Hematopoietic multipotent progenitor cell treated with erythropoietin and hydrocortisone succinate and interleukin-3 and kit ligand, for 6 days (in vitro differentiated cells): ENCODE measurements at regions not wholly inside any gene's neighbourhood (a gene's known extent, or its start where the extent isn't known, plus 50 kb on each side); places are given as distances from the start of the nearest gene placed in this dataset.

Source experiments
- DNase-seq: peaks from one replicate; pipeline ENCODE4 v3.0.0-alpha.2; 2015

DNA sequence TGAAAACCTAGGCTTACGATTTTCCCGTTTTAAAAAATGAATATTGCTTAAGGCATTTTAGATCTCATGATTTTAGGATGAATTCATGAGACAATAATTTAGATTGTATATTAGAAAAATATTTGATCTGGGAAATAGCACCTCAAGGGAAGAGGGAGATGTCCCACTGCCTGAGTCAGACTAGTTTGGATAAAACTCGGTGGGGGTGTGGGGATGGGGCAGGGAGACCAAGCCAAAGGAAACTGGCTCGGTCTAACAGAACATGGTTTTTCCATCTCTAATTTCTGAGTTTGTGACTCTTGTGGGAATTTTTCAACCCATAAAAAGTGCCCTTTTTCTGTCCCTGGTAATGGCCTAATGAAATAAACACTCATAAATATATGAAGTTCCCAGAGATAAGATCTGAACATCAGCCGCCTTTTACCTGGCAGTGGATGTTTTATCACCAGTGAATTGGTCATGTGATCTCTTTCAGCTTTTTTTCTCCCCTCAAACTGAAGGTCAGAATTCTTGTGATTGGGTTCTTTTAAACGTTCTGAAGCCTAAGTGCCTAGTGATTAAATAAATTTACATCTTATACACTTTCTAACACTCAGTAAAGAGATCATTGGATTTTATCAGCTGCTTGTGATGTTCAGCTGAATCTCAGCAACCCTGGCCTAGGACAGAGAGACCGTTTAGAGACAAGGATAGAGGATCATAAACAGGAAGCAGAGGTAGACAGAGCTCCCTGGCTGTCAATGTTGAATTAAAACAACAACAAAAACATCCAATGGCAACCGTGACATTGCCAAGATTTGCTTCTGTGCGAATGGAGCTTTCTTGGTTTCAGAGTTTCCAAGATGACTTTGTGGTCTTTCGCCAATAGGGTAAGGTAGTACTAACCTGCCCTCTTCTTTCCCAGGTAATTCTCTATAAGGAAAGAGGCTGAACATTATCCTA is 1038.2 kb downstream of the MCTP2 start:
- DNase-seq, result no peak

DNA sequence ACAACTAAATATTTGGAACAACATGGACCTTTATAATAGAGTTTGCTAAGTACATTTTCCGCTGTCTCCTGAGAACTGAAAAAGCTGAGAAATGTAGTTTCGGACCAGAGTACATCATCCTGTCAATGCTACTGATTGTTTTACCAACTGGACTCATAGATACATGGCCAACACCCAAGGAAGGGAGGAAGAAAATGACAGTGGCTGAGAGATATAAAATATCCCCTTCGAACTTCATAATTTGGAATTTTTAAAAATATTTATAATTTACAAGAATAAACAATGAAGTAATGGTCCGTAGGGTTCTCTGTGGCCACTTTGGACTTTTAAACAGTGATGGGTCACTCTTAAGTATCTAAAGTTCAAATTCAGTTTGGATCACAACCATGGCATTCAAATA is 1042.7 kb downstream of the MCTP2 start:
- DNase-seq, result no peak

DNA sequence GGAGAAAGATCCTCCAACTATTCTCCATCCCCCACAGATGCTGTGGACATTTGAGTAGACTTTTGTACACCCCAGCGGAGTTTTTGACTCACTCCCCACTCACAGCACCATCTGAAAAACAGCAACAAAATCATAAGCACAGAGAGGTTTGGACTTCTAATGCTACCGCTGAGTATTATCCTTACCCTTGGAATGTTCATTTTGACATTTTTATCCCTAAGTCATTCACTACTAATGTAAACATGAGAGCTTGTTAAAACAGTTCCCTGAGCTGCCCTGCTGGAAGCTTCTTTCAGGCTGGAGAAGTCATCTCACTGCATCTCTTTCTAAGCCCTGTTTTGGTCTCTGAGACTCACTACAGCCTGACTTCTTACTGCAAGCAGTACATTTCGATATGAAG is 1045.9 kb downstream of the MCTP2 start:
- DNase-seq, result no peak

DNA sequence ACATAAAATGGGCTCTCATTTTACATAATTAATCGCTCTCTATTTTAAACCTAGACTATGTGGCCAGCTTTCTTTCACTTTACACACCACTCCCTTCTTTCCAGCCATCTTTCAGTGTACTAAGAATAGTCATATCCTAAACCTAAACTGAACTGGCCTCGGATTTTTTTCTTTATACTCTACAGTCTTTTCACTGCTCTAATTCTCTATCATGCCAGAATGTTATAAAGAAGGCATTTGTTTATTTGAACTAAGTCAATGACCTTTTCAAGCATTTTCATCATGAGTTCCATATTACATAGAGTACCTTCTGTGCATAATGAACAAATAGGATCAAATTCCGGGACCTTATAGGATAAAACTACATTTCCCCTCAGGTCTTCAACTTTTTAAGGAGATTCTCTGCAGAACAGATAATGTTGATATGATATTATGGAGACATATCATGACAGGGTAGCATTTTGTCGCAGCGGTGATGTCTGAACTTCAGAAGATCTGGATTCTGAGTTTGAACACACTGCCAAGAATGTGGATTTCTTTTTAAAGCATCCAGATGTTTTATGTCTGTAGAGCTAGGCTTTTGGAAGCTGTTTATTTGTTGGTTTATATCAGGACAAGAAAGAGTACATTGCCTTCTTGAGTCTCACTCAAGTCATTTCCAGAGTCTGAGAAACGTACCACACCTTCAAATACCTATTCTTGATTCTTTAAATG is 1047.3 kb downstream of the MCTP2 start:
- no peak for DNase-seq

DNA sequence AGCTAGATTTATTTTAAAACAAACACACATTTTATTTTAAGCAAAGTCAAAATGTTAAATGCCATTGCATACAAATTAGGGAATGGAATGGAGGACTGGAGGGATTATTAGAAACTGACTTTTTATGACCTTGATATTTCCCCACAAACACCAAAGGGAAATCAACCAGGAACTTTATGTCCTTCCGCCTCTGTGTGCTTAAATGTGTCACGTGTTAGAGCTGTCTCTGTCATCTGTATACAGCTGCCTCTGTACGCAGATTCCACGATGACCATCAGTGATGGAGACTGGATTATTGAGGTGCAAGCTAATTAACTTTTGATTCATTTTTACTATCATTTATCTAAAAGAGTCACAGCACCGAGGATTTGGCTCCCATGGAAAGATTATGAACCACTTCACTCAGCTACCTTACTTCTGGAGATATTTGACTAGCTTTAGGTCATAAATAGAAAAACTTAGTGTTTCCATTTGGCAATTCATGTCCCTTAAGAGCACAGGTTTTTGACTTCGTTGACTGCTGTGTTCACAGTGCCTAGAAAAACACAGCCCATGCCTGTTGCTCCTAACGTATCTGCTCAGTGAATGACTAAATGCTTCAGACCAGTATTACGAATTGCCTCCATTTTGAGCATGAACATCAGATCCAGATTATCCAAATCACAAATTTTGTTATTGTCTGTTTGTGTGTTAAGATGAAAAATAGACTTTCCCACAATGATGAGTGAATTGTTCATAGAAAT is 1048.1 kb downstream of the MCTP2 start:
- no peak for DNase-seq

DNA sequence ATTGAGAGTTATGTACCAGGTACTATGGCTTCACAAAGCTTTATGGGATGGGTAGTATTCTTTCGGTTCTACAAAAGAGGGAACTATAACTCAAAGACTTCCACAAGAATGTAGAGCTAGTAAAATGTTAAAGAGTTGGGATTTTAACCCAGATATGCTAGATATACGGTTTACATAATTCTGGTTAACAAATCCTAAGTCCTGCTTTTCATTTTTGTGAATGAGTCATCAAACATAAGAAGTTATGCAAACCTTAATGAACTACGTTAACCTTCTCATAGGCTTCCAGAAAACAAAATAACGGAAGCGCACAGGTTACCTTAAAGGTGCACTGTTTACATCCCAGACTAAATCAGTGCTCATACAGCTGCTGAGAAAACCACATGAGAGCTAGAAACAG is 1049.3 kb downstream of the MCTP2 start:
- no peak for DNase-seq

DNA sequence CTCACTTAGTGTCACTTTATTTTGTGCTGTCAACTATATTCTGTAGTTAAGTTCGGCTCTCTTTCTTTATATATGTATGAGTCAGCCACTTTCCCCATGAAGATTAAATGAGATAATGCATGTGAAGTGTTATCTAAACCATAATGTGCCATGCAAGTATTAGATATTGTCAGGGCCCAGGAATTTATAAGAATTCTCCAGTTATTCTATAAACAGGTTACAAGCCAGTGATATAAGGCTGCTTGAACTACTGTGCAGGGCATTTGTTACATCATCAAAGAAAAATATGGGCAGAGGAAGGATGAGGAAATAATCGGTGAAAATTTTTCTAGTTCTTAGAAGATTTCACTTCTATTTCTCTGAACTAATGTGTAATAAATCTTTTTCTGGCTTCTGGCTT is 1049.0 kb upstream of the NR2F2 start:
- DNase-seq, result no peak

DNA sequence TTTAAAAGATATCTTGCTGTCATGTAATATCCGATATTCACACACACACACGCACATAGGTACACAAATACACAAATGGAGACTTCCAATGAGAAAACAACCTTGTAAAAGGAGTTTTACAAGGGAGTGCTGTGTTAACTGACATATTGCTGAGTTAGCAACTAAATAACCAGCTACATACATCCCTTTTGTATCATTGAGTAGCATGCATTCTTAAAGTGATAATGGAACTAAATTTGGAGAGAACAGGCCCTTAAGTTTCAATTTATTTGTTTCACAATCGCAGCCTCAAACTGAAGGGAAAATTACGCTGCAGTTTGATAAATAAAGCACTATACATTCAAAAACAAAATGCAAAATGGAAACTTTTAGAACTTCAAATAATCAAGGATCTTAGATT is 1046.0 kb upstream of the NR2F2 start:
- no peak for DNase-seq

DNA sequence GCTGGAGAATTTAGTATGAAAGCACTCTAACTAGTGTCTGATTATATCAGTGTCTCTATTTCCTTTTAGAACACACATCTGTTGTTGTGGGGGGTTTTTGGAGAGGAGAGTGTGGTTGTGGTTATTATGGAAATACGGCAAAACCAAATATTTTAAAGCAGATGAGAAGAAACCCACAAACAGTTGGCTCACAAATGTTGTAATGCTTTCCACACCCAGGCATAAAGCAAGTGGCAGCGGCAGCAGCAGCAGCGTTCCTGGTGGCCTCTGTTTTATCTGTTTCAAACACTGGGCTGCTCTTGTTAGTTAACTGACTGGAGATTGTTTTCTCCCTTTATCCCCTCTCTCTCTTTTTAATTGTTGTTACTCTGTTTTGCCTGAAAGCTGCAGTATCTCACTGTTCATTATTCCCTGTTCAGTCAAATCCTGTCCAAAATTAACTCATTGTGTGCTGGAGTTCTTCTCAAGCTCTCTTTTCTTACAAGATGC is 1045.5 kb upstream of the NR2F2 start:
- DNase-seq, result peak; percentile 65

DNA sequence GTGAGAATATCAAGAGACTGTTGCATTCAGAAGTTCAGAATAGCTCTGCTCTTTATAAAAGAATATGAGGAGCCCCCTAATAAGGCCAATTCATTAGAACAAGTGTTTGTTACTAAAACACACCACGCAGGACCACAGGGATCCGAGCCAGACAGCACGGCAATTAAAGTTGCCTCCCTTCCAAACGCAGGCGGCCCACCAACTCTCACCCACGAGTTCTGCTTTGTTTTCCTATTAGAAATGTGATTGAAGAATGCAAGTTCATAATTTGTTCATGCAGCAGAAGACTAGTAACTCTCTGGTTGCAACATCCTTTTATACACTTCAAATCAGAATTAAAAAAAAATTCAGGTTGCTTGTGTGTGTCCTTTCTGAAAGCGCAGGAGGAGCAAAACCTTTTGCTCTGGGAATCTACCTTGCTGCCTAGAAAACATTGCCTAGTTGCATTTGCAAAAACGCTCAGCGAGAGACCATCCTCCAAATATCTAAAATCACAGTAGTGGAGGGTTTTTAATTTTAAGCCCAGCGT is 1044.1 kb upstream of the NR2F2 start:
- no peak for DNase-seq

DNA sequence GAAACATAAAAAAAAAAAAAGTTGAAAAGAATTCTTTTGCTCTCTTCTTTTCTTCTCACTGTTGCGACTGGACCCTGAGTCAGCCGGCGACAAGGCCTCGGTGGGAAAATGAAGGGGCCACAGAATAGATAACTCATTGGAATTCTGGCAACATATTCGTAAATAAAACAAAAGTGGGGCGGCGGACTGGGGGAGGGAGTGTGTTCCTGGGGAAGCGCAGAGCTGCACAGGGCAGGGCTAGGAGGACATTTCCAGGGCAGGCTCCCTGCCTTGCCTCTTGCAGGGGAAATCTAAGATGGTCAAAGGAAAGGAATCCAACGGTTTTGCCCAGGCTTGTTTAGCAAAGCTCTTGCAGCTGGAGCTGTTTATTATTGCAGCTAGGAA is 1042.8 kb upstream of the NR2F2 start:
- no peak for DNase-seq

DNA sequence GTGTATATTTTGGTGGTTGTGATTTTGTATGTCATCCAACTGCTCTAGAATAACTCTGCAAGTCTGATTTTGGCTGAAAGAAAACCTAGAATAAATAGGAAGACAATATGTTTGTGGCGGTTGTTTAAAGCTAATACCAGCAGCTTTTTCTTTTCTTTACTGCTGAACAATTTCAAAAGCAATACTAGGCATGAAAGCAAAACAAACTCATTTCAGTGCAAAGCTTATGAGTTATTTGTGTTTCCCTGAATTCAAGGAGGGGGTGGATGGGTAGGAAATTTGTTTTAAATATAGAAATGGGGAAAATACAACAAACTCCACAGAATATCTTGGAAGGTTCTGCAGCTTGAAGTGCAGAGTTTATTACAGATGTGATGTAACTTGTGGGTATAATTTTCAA is 1041.9 kb upstream of the NR2F2 start:
- DNase-seq, result no peak

DNA sequence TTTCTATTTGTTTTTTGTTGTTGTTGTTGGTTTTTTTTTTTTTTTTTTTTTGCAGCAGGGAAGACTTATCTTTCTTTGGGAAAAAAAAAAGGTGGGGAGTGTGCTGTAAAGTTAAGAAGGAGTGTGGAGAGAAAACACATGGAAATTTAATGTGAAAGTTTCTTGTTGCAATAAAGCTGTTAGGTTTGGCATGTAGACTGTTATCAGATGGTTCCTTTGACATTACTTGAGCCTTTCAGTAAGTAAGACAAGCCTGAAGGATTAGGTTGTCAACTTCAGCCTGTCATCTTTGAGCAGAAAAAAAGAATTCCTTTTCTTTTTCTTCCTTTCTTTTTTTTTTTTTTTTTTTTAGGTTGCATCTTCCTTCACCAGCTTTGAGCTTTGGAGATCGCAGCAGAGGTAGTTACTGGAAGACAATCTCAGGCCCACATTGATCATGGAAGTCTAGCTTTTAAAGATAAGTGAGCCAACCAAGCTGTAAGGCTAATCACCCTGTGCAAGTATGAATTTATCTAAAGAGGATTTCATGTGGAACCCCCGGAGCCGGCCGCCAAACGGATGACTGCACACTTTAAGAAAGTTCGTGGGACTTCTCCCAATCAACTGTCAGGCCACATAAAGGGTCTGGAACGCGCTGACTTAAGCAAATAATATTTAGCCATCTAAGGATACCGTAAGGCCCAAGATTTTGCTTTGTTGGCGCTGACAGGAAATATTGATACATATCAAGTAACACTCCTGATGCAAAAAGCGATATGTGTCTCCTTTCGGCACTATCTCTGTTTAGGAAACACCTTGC is 1040.1 kb upstream of the NR2F2 start:
- DNase-seq, result no peak

DNA sequence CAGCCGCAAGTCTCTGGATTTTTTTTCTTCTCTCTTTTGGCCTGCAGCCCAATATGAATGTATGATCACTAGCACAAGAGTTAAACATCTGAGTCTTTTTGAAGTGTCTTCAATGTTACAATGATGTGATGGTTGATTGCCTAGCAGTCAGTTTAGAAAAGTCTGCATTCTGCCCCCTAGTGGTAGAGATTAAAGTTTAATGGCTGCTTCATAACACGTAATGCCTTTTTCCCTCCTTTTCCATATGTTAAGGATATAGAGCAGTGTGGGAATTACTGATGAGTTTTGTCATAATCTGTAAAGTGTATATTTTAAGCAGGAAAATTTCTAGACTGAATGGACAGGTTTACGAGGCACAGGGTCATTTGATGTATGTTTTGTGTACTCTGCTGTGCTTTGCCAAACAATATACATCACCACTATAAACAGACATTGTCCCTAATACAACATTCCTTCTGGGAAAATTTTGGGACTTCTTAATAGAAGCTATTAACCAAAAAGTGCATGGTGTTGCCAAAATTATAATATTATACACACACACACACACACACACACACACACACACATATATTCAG is 1038.5 kb upstream of the NR2F2 start:
- DNase-seq, result peak; percentile 77

DNA sequence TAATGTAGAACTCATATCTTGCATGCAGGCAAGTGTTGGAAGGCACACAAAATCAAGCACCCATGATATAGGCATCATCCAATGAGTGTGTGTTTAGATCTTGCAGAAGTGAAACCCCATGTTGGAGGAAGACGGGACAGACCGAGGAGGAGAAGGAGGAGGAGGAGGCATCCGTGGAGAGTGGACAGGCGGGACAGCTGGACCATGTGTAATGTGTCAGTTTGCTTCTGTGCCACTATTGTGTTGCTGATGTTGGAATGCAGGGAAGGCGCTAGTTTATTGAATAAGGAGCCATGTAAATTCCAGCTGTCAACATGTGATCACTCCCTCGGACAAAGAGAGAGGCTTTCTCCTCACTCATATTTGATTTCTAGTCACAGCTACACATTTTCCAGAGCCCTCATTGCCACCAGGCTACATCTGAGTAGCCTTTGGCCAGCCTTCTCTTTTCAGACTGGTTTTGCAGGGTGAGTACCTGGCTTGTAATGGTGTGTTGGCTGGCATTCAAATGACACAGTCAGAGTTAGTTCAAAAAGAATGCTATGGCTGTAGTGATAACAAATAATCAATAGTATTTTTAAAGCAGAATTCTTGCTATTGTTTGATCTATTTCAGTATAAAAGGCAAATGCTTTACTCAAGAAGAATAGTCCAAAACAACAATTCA is 1037.6 kb upstream of the NR2F2 start:
- no peak for DNase-seq

DNA sequence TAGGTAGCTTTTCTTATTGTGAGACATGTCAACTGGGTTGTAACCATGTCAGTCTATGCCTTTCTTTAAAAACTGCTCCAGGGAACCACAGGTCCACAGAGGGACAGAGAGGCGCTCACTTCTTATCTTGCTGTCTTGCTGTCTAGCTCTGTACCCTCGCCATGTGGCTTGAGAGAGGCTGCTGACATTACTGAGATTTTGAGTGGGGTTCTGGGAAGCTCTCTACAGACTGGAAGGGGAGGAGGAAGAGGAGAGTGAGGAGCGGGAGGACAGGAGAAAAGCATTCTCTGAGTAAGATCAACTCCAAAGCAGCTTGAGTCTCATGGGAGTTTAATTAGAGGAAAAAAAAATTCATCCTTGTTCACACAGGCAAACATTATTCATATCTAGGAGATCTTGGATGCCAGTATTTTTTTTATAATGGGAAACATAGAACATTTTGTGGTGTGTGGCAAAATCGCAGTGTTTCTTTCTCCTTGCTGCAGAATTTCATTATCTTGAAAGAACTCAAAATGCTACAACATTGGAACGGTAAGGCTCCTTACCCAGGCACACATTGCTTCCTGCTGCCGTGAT is 1037.0 kb upstream of the NR2F2 start:
- no peak for DNase-seq

DNA sequence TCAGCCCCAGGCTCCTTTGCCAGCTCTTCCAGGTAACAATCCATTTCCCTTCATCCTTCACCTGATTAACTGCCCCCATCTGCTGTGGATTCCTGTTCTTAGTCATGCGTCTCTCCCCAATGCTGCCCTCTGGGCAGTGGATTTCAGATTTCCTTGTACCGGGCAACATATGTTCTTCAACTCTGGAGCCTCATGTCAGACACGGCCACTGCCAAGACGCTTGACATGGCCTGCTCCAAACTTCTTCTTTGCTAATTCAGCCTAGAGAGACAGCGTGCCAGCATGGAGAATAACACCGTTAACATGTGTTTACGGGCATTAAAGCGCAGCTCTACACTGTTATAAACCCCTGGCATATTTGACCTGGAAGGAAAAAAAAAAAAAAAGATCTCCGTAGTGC is 1035.1 kb upstream of the NR2F2 start:
- DNase-seq, result no peak

DNA sequence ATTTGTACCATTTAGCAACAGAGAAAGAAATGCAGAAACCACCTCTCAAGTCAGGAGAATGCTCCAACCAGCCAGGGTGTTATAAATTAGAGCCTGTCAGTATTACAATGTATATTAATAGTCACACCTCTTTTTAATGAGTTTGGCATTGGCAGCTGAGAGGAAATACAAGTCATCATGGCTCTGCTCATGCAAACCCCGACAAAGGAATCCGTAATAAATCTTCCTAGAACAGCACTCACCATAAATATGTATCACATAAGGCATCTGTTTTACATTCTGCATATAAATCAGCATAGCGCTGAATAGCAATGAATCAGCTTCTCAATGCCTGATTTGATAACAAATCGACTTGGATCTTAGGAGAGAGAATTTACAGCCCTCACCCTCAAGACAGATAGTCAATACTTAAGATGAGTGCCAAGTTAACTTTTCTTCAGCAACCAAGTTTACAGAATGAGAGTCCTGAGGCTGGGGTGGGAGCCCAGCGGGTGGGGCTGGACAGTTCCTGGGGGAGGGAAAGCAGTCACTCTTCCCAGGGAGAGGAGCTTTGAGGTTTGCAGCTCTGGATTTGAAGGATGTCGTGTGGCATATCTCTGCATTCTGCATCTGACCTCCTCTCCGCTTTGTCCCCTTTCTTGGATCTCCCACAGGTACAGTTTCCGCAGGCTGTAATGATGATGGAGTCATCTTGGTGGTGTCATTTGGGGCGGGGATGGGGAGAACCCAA is 1034.4 kb upstream of the NR2F2 start:
- DNase-seq, result no peak

DNA sequence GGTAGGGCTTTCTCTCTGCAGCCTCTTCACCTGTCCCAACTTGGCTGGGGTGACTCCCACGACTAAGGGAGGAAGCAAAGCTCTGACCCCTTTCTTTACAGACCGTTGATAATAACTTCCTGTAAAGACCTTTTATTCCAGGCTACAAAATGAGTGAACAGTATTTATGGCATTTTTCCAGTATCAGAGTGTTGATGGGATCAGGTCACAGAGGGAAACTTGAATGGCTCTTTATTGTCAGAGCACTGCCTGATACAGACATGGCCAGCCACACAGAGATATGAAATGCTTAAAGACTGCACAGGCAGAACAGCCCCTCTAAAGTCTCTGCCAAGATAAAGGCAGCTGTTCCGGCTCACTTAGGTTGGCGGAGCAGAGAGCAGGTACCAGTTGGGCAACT is 1033.9 kb upstream of the NR2F2 start:
- DNase-seq, result no peak

DNA sequence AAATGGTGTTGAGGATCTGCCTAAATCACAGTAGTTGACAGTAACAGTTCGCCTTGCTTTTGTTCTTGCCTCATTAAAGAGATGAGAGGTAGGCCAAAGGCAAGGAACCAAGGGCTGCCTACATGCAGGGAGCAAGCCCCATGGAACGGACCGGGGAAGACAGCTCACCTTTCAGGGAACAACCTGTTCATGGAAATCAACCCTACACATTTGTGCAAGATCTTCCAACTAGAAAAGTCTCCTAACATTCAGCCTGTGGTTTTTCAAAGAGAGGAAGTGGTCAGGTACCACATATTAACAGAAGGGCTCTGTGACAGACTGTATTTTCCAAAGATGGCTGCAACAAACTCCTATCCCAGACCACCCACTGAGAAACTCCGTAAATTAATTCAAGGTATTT is 1031.8 kb upstream of the NR2F2 start:
- DNase-seq, result peak; percentile 25
